HCT116 (cell line): ENCODE measurements at regions not wholly inside any gene's neighbourhood (a gene's known extent, or its start where the extent isn't known, plus 50 kb on each side); places are given as distances from the start of the nearest gene placed in this dataset.

ENCODE experiments used
- ATAC-seq: fragments of 200-7000 bp; cut with Tn5 transposase; 2 replicates; pipeline ENCODE4 v1.9.1; 2020; ENCODE audit warnings: mild to moderate bottlenecking, moderate library complexity
- BruUV-seq: library from RNA; stranded (reverse); fragments of 400-500 nt; replicated peaks from 2 replicates; lab custom pipeline; 2021; lab: Mats Ljungman, UMichigan
- CTCF ChIA-PET: fragments of 300-600 bp; sonication (Branson Sonifier 250); formaldehyde crosslinking; loops from one replicate; lab custom pipeline; 2021; ENCODE audit warnings: antibody characterized with exemption; lab: Charles Lee
- POLR2A ChIA-PET: fragments of 300-600, 350-600 bp; sonication (Branson Sonifier 250); formaldehyde crosslinking; loops from one replicate; lab custom pipeline; 2021; ENCODE audit warnings: antibody characterized with exemption; lab: Charles Lee
- RAD21 ChIA-PET, 2 experiments: fragments of 300-600 bp; sonication (Branson Sonifier 250); formaldehyde crosslinking; loops; one replicate each; lab custom pipeline; 2023; ENCODE audit warnings: low total read pairs in 2 of 2; ENCODE audit not compliant: uncharacterized antibody in 2 of 2, unreplicated experiment in 2 of 2, low non-redundant PET in 1 of 2; lab: Charles Lee
- DNase-seq: peaks from one replicate; pipeline ENCODE4 v3.0.0-alpha.2; 2010; ENCODE audit warnings: low read depth, low spot score
- H2AFZ ChIP-seq: fragments of 200-600 bp; shearing (Covaris generic), sonication (generic); 2 replicates; pipeline ENCODE4 v1.6.1; 2017; ENCODE audit warnings: low read depth, mixed run types, mixed read lengths, antibody characterized with exemption, low read length; ENCODE audit not compliant: poor library complexity, severe bottlenecking
- H3K27ac ChIP-seq: 2 replicates; pipeline ENCODE4 v1.5.1; 2012; ENCODE audit warnings: low read depth, low read length
- H3K27me3 ChIP-seq: fragments of 200-600 bp; sonication (generic); 2 replicates; pipeline ENCODE4 v1.6.1; 2016; ENCODE audit warnings: mixed run types, low read length, mixed read lengths; ENCODE audit not compliant: insufficient read depth
- H3K36me3 ChIP-seq, 2 experiments: fragments of 200-500 bp in 1 of 2; fragments of 200-600 bp in 1 of 2; sonication (Bioruptor generic) in 1 of 2; sonication (generic) in 1 of 2; 2 replicates each; pipeline versions ENCODE4 v1.5.1 to v1.6.1; 2014 to 2016; ENCODE audit warnings: low read length in 2 of 2, inconsistent platforms in 1 of 2, mixed read lengths in 1 of 2, mixed run types in 1 of 2; ENCODE audit not compliant: insufficient read depth in 2 of 2, control insufficient read depth in 1 of 2
- H3K4me1 ChIP-seq, 2 experiments: fragments of 200-600 bp in 1 of 2; sonication (generic) in 1 of 2; 2 replicates each; pipeline versions ENCODE4 v1.5.1 to v1.6.1; 2012 to 2017; ENCODE audit warnings: low read length in 2 of 2, inconsistent platforms in 1 of 2, mild to moderate bottlenecking in 1 of 2, mixed read lengths in 1 of 2, mixed run types in 1 of 2, moderate library complexity in 1 of 2; ENCODE audit not compliant: insufficient read depth in 2 of 2, control insufficient read depth in 1 of 2
- H3K4me2 ChIP-seq: fragments of 200-600 bp; sonication (generic); 2 replicates; pipeline ENCODE4 v1.6.1; 2017; ENCODE audit warnings: mixed run types, low read length, mixed read lengths
- H3K4me3 ChIP-seq, 2 experiments: fragments of 200-600 bp in 1 of 2; sonication (generic) in 1 of 2; replicated peaks in 1 of 2; 2 replicates each; pipeline ENCODE4 v1.5.1; 2011 to 2016; ENCODE audit warnings: low read length in 2 of 2, control low read depth in 1 of 2, low read depth in 1 of 2, mild to moderate bottlenecking in 1 of 2, mixed read lengths in 1 of 2, mixed run types in 1 of 2
- H3K79me2 ChIP-seq: fragments of 200-600 bp; sonication (generic); 2 replicates; pipeline ENCODE4 v1.6.1; 2017; ENCODE audit warnings: mild to moderate bottlenecking, mixed run types, low read length, moderate library complexity, mixed read lengths; ENCODE audit not compliant: insufficient read depth
- H3K9ac ChIP-seq: fragments of 200-600 bp; sonication (generic); 2 replicates; pipeline ENCODE4 v1.6.1; 2016; ENCODE audit warnings: low read length, mixed read lengths
- H3K9me2 ChIP-seq: fragments of 200-600 bp; sonication (generic), shearing (Covaris generic); 2 replicates; pipeline ENCODE4 v1.6.1; 2017; ENCODE audit warnings: mixed run types, mild to moderate bottlenecking, moderate library complexity; ENCODE audit not compliant: insufficient read depth
- H3K9me3 ChIP-seq, 2 experiments: fragments of 200-500 bp in 1 of 2; fragments of 200-600 bp in 1 of 2; sonication (Bioruptor generic) in 1 of 2; sonication (generic) in 1 of 2; 2 replicates each; pipeline ENCODE4 v1.6.1; 2014 to 2017; ENCODE audit warnings: low read length in 2 of 2, mixed read lengths in 2 of 2, inconsistent platforms in 1 of 2, low read depth in 1 of 2, mild to moderate bottlenecking in 1 of 2, mixed run types in 1 of 2, moderate library complexity in 1 of 2; ENCODE audit not compliant: control insufficient read depth in 1 of 2, insufficient read depth in 1 of 2
- H4K20me1 ChIP-seq: fragments of 200-600 bp; sonication (generic), shearing (Covaris generic); 2 replicates; pipeline ENCODE4 v1.6.1; 2017; ENCODE audit warnings: mixed run types, mild to moderate bottlenecking, moderate library complexity; ENCODE audit not compliant: insufficient read depth
- CEBPB ChIP-seq: IDR thresholded peaks from 2 replicates; pipeline ENCODE4 v1.6.1; 2012; ENCODE audit warnings: low read depth
- EGR1 ChIP-seq: IDR thresholded peaks from 2 replicates; pipeline ENCODE4 v1.6.1; 2012; ENCODE audit warnings: low read depth
- ELF1 ChIP-seq: IDR thresholded peaks from 2 replicates; pipeline ENCODE4 v1.6.1; 2012; ENCODE audit warnings: low read depth, borderline replicate concordance
- JUND ChIP-seq: IDR thresholded peaks from 2 replicates; pipeline ENCODE4 v1.6.1; 2012
- POLR2AphosphoS5 ChIP-seq: IDR thresholded peaks from 2 replicates; pipeline ENCODE4 v1.6.1; 2011; ENCODE audit warnings: mild to moderate bottlenecking, low read depth, low read length, moderate library complexity
- SRF ChIP-seq: IDR thresholded peaks from 2 replicates; pipeline ENCODE4 v1.6.1; 2012; ENCODE audit warnings: low read depth
- TCF7L2 ChIP-seq: IDR thresholded peaks from 2 replicates; pipeline ENCODE4 v1.7.0; 2011; ENCODE audit warnings: borderline replicate concordance, inconsistent platforms; ENCODE audit not compliant: insufficient read depth, insufficient read length; ENCODE audit errors: extremely low read depth
- YY1 ChIP-seq: IDR thresholded peaks from 2 replicates; pipeline ENCODE4 v1.6.1; 2011; ENCODE audit warnings: low read length, low read depth, moderate library complexity, mild to moderate bottlenecking; ENCODE audit not compliant: insufficient replicate concordance; ENCODE audit errors: extremely low read depth
- ZFX ChIP-seq: fragments of 450-650 bp; IDR thresholded peaks from 2 replicates; pipeline ENCODE4 v1.6.1; 2017
- ZNF274 ChIP-seq: fragments of 200-500 bp; sonication (Bioruptor generic); IDR thresholded peaks from 2 replicates; pipeline ENCODE4 v1.6.1; 2014; ENCODE audit warnings: mild to moderate bottlenecking, low read depth, low read length, inconsistent platforms
- intact Hi-C: fragments of 100-400 bp; cut with micrococcal nuclease; formaldehyde crosslinking; loops from 2 replicates; pipeline ENCODE4 v1.10.0; 2022
- TF ChIP-seq, protein P1 (sequence below), 3 experiments: fragments of 200-600 bp in 1 of 3; sonication (generic) in 1 of 3; IDR thresholded peaks in 2 of 3; conservative IDR thresholded peaks in 1 of 3; 2 replicates each; pipeline ENCODE4 v1.5.1; 2012 to 2017; ENCODE audit warnings: low read depth in 2 of 3, low read length in 2 of 3, antibody characterized with exemption in 1 of 3, borderline replicate concordance in 1 of 3, control low read depth in 1 of 3, mild to moderate bottlenecking in 1 of 3, mixed read lengths in 1 of 3, mixed run types in 1 of 3, moderate library complexity in 1 of 3; ENCODE audit not compliant: insufficient read depth in 1 of 3
- TF ChIP-seq, protein P2 (sequence below): IDR thresholded peaks from 2 replicates; pipeline ENCODE4 v1.6.1; 2012; ENCODE audit warnings: low read depth

DNA sequence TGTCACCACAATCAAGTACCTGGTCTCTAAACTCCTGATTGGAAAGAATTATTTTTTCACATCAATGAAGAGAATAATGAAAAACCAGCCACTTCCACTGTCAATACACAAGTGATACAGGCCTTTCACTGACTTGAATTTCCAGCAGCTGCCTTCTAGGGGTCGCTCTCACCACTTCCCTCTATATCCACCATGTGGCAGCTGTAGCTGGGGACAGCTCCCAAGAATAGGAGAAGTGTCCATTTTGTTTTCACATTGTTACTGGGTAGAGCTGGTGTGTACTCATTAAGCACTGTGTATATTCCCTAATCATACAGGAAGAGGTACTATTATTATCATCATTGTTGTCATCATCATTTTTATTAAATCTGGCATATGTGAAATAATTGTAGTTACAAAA, 438.4 kb upstream of the SPTLC3 start:
- ChIA-PET POLR2A (no interaction called here), CTCF (no interaction called here), RAD21 (no interaction called here)
- H3K36me3 ChIP-seq: no peaks in the 10 kb centered on the region
- no peak overlapping the region for H3K4me2 ChIP-seq
- H3K9me2 ChIP-seq: no peaks in the 10 kb centered on the region
- H3K9me3 ChIP-seq: peaks cover 0 to 15% of the 10 kb centered on the region in 2 experiments; a peak in 2 of 4 replicates
- no peaks in the 10 kb centered on the region for H4K20me1 ChIP-seq
- BruUV-seq: no TSS peak
- no peak overlapping the region for H2AFZ ChIP-seq
- ATAC-seq: no peak; the same call in 1 of the 2 replicates
- DNase-seq: no peak
- no peaks in the 10 kb centered on the region for H3K79me2 ChIP-seq
- no peak overlapping the region for H3K9ac ChIP-seq
- TF ChIP-seq POLR2AphosphoS5: no peak
- TF ChIP-seq, protein P1, sequence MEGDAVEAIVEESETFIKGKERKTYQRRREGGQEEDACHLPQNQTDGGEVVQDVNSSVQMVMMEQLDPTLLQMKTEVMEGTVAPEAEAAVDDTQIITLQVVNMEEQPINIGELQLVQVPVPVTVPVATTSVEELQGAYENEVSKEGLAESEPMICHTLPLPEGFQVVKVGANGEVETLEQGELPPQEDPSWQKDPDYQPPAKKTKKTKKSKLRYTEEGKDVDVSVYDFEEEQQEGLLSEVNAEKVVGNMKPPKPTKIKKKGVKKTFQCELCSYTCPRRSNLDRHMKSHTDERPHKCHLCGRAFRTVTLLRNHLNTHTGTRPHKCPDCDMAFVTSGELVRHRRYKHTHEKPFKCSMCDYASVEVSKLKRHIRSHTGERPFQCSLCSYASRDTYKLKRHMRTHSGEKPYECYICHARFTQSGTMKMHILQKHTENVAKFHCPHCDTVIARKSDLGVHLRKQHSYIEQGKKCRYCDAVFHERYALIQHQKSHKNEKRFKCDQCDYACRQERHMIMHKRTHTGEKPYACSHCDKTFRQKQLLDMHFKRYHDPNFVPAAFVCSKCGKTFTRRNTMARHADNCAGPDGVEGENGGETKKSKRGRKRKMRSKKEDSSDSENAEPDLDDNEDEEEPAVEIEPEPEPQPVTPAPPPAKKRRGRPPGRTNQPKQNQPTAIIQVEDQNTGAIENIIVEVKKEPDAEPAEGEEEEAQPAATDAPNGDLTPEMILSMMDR (IDR thresholded peaks at IDR 0.05 in 2 of 3, conservative IDR thresholded peaks at IDR 0.05 in 1 of 3; ENCODE audit: borderline replicate concordance in 1 of 3, insufficient read depth in 1 of 3, low read depth in 2 of 3, low read length in 2 of 3): peak; percentile 5 to 36 (median 24); a peak in 2 of 6 replicates
- H3K4me3 ChIP-seq: no peak overlapping the region
- H3K27ac ChIP-seq: no peak overlapping the region
- H3K4me1 ChIP-seq: no peaks in the 10 kb centered on the region
- intact Hi-C loops: no loop called here
- no peaks in the 10 kb centered on the region for H3K27me3 ChIP-seq

DNA sequence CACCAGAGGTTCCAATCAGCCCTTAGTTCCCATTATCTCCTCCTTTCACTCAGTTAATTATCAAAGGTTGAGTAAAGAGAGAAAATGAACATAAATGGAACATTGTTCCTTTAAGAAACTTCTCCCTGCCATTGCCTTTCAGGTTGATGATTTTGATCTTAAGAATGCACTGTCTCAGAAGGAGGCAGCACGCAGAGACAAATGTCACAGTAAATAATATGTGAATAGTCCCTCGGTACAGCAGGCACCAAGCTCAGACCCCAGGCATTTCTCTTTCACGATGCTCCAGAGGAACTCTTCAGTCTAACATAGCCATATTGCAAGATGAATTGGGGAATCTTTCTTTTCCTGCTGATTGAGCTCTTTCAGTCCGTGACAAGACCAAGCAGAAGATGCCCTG, 435.3 kb upstream of the SPTLC3 start:
- Histone ChIP-seq H3K36me3 (no peaks in the 10 kb centered on the region), H3K4me3 (no peak overlapping the region), H3K4me1 (no peaks in the 10 kb centered on the region), H3K79me2 (no peaks in the 10 kb centered on the region), H4K20me1 (no peaks in the 10 kb centered on the region), H3K27me3 (no peaks in the 10 kb centered on the region), H3K9ac (no peak overlapping the region), H3K4me2 (no peak overlapping the region), H3K27ac (no peak overlapping the region), H3K9me2 (no peaks in the 10 kb centered on the region), H3K9me3 (peaks cover 0 to 21% of the 10 kb centered on the region in 2 experiments; a peak in 2 of 4 replicates), H2AFZ (no peak overlapping the region)
- DNase-seq (no peak), ATAC-seq (no peak)
- intact Hi-C loops: no loop called here
- BruUV-seq: no TSS peak
- CTCF ChIA-PET: no interaction called here
- POLR2A ChIA-PET: no interaction called here
- RAD21 ChIA-PET: no interaction called here
- no peak for TF ChIP-seq ZFX
- no peak for TF ChIP-seq YY1
- no peak for TF ChIP-seq EGR1
- no peak for TF ChIP-seq POLR2AphosphoS5
- no peak for TF ChIP-seq SRF
- TF ChIP-seq JUND: no peak
- TF ChIP-seq TCF7L2: no peak
- no peak for TF ChIP-seq ZNF274
- TF ChIP-seq, protein P2, sequence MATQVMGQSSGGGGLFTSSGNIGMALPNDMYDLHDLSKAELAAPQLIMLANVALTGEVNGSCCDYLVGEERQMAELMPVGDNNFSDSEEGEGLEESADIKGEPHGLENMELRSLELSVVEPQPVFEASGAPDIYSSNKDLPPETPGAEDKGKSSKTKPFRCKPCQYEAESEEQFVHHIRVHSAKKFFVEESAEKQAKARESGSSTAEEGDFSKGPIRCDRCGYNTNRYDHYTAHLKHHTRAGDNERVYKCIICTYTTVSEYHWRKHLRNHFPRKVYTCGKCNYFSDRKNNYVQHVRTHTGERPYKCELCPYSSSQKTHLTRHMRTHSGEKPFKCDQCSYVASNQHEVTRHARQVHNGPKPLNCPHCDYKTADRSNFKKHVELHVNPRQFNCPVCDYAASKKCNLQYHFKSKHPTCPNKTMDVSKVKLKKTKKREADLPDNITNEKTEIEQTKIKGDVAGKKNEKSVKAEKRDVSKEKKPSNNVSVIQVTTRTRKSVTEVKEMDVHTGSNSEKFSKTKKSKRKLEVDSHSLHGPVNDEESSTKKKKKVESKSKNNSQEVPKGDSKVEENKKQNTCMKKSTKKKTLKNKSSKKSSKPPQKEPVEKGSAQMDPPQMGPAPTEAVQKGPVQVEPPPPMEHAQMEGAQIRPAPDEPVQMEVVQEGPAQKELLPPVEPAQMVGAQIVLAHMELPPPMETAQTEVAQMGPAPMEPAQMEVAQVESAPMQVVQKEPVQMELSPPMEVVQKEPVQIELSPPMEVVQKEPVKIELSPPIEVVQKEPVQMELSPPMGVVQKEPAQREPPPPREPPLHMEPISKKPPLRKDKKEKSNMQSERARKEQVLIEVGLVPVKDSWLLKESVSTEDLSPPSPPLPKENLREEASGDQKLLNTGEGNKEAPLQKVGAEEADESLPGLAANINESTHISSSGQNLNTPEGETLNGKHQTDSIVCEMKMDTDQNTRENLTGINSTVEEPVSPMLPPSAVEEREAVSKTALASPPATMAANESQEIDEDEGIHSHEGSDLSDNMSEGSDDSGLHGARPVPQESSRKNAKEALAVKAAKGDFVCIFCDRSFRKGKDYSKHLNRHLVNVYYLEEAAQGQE: no peak
- TF ChIP-seq ELF1: no peak
- no peak for TF ChIP-seq CEBPB
- TF ChIP-seq, protein P1 (IDR thresholded peaks at IDR 0.05 in 2 of 3, conservative IDR thresholded peaks at IDR 0.05 in 1 of 3; ENCODE audit: borderline replicate concordance in 1 of 3, insufficient read depth in 1 of 3, low read depth in 2 of 3, low read length in 2 of 3): no peak
